NCI-H345 treated with DMSO at 0.1 percent for 48 hours (cell line): ENCODE measurements at regions not wholly inside any gene's neighbourhood (a gene's known extent, or its start where the extent isn't known, plus 50 kb on each side); places are given as distances from the start of the nearest gene placed in this dataset.
A peak's percentile ranks its signal among the peaks of the same experiment; 100 is the strongest.
"Not testable (repeated sequence)": the region's sequence is repeated elsewhere in the genome, so short reads cannot be mapped to it uniquely, and the experiment has no call there.

ENCODE experiments used
- DNase-seq: peaks from one replicate; lab custom pipeline; 2025; ENCODE audit not compliant: unreplicated experiment; lab: John Stamatoyannopoulos, UW

DNA sequence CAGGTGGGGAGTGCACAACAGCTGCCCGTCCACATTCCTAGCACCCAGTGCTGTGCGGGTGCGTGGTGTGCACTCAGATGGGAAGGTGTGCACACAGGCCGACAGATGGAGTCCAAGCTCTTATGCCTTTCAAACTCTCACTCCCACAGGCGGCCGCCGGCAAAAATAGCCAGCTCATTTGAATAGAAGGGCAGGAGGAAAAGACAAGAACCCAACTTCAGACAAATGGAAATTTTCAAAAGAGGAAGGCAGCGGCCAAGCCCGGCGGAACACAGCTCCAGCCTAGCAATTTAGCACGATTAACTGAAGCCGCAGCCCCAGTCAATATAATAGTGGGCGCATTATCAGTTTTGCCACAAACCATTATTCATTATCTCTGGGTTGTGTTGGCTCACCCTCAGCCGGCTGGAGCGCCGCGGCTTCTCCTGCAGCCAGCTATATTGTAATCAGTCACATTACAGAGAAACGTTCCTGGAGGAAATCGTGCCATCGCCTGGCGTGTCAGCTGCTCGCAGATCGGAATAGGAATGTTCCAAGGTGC, 103.9 kb upstream of the SEC14L1 start:
- DNase-seq = no peak

DNA sequence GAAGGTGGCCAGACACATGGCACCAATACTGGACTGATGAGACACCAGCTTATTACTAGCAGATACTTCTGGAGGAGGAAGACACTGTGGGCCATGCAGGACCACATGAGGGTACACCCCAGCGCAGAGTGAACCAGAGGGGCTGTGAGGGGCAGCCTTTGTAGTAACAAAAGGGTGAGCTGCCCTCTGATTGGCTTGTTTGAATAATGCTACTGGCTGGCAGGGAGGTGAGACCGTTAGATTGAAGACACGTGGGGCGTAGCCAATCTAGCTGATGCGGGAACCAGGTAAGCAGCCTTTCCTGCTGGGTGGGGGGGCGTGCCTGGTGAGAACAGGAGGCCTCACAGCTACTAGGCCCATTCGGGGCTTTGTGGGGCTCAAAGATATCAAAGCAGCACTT, 102.8 kb upstream of the SEC14L1 start:
- DNase-seq = no peak

DNA sequence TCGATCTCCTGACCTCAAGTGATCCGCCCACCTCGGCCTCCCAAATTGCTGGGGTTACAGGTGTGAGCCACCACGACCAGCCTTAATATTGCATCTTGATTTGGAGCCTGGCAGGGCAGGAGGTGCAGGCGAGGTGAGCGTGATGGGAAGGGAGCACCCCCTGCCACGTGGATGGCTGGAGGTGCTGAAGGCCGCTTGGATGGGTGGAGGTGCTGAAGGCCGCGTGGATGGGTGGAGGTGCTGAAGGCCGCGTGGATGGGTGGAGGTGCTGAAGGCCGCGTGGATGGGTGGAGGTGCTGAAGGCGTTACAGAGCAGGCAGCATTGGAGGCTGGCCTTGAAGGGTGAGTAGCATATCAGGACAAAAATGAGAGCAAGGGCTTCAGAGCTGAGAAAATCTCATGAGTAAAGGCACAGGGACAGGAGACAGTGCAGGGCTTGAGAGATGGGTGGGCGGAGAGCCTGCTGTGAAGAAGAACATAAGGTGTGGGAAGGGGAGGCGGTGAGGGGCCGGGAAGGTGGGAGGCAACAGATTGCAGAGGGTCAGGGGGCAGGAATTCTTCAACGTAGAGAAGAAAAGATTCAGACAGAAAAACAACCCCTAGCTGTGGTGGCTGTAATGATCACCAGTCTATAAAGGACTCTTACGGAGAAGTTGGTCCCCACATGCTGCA, 101.7 kb upstream of the SEC14L1 start:
- DNase-seq = no peak

DNA sequence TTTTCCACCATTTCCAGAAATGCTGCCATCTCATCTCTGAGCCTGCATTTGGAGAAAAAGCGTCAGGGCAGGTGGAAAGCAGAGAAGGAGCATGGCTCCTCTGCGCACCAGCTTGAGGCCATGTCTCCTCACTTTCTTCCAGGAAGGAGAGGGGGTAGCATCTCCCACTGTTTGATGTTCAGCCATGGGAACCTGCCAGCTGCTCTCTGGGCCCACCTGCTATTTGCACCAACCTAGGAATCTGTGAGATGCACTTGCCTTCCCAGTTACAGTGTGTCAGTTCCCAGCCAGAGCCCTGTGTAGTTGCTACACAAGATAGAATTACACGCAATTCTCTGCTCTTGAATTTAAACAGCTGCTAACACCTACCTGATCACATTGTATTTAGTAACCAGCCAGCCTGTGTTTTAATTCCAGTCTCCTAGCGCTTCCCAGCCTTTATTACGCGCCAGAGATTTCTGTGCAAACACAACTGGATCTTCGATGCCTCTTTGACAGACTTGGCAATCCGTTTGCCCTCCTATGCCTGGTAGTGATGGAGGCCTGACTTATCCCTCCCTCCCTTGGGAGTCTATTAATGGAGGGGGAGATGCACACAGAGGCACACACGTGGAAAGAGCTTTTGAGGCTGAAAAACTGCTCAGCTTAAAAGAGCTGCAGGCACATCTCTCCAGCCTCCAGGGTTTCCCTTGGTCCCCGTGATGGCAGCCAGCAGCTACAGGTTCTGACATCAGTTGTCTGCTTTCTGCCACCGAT, 98.1 kb upstream of the SEC14L1 start:
- peak; percentile 47 for DNase-seq

DNA sequence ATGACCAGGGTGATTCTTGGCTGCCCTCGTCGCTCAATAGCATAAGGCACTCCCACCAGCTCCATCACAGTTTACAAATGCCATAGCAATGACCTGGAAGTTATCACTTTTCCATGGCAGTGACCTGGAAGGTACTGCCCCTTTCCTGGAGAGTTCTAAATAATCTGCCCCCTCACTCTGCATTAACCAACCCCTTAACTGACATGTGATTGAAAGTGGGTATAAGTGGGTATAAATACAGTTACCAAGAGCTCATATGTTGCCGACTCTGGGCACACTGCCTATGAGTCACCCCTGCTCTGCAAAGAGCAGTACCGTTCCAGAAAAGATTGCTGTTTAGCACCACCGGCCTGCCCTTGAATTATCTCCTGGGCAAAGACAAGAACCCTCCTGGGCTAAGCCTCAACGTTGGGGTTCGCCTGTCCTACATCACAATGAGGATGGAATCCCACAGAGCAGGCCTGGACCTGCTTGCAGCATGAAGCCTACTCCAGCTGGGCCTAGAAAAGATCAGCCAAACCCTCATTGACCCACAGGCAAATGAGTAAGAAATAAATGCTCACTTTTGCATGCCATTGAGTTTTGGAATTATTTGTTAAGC, 95.2 kb upstream of the SEC14L1 start:
- no peak for DNase-seq

DNA sequence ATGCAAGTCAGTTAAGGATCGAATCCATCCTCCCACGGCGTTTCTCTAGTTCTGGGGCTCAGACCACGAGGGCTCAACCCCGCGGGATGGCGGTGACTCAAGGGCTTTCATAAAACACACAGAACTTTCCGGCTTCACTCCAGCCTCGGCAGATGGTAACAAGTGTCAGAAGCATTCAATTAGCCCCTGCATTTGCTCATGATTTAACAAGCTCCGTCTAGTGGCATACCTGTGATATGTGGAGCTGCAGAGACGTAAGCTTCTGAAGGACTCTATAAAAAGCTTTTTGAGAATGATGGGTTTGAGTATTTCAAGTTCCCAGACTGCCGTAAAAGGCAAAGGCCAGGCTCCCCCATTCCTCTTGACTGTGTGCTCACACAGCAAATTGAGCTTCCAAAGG, 91.3 kb upstream of the SEC14L1 start:
- peak; percentile 7 for DNase-seq

DNA sequence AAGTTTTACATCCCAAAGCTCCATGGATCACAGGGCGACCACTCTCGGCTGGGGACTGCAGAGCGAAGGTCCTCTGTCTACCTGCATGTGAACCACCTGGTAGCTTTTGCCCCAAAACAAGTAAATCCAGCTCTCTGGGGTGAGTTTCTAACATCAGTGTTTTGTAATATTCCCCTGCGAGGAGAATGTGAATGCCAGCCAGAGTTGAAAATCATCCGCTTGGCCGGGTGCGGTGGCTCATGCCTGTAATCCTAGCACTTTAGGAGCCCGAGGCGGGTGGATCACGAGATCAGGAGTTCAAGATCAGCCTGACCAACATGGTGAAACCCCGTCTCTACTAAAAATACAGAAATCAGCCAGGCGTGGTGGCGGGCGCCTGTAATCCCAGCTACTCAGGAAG, 89.9 kb upstream of the SEC14L1 start:
- not testable (repeated sequence) for DNase-seq

DNA sequence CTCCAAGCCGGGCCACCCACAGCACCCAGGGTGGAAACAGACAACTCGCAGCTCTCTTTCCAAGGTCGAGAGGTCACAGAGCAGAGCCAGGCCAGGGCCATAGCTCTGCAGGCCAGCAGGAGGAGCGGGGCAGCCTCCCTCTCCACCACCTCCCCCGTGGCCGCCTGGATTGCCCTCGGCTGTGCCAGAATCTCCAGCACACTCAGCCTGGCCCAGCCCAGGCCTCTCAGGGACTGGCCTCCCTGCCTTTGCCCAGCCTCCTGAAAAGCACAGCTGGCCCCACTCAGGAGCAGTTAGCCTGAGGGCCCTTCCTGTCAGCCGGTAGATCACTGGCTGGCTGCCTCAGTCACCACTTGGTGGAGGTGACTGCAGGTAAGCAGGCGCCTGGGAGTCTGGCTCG, 85.8 kb upstream of the SEC14L1 start:
- DNase-seq = peak; percentile 32

DNA sequence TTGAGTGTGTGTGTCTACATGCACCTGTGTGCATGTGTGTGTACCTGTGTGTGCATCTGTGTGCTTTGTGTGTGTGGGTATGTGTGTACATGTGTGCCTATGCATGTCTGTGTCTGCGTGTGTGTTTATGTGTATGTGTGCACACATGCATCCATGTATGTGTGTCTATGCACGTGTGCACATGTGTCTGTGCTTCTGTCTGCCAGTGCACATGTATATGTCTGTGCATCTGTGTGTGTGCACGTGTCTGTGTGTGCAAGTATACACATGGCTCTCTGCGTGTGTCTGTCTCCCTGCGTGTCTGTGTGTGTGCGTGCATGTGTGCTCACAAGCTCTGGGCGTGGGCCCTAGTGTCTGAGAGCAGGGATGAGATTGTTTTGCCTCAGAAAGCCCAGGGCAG, 85.3 kb upstream of the SEC14L1 start:
- no peak for DNase-seq

DNA sequence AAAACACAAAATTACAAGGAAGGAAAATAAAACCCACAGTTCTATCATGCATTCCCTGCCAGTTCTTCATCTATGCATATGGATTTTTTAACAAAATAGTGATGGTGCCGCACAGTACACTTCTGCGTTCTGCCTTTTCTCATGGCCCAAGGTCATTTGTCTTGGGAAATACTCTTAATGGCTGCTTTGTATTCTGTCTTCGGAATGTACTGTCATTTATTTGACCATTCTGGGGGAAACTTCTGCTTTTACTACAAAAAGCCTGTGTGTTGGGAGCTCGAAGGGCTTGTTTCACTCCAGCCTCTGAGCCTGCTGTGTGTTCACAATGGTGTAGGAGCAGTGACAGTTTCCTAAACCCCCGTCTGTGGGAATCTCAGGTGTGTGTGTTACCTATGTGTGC, 82.8 kb upstream of the SEC14L1 start:
- no peak for DNase-seq

DNA sequence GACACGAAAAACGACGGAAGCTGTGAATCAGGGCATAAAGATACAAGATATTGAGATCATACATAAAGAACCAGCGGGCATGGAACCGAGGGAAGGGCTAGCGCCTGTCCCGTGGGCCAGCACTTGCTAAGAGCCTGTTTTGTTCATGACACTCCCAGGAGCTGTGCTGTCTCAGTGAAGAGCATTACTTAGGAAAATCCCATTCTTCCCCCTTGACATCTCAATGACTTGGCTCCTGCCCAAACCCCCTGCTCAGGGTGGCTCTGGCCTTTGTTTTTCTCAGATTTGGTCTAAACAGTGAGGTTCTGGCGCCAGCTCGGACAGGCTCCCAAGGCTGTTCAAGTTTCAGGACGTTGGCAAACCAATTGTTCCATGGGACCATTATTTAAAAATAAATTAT, 79.1 kb upstream of the SEC14L1 start:
- peak; percentile 29 for DNase-seq

DNA sequence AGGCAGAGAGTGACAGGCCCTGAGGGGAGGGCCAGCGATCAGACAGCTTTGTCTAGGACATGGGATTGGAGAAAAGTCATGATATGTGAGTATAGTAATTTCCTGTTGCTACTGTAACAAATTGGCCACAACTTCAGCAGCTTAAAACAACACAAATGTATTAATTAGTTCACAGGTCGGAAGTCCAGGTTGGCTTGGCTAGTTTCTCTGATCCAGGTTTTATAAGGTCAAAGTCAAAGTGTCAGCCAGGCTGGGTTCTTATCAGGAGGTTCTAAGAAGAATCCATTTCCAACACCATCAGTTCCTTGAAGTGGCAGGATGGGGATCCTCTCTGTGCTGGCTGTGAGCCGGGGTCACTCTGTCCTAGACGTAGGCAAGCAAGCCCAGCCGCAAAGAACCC, 76.2 kb upstream of the SEC14L1 start:
- no peak for DNase-seq

DNA sequence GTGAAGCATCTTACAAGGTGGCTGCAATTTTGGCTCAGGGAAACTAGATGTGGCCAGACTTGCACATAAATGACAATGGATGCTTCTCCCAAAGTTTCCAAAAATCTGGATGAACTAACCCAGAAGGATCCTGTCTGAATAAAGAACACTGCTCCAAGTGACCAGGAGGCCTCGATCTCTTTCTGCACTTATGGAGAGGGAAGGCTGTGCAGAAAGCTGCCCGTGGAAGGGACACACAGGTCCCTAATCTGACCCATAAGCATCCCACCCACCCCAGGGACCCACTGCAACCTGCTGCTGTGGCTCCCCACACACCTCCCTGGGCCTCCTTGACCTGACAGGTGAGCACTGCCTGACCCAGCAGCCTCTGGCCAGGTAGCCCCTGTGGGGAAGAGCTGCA, 74.6 kb upstream of the SEC14L1 start:
- DNase-seq = no peak

DNA sequence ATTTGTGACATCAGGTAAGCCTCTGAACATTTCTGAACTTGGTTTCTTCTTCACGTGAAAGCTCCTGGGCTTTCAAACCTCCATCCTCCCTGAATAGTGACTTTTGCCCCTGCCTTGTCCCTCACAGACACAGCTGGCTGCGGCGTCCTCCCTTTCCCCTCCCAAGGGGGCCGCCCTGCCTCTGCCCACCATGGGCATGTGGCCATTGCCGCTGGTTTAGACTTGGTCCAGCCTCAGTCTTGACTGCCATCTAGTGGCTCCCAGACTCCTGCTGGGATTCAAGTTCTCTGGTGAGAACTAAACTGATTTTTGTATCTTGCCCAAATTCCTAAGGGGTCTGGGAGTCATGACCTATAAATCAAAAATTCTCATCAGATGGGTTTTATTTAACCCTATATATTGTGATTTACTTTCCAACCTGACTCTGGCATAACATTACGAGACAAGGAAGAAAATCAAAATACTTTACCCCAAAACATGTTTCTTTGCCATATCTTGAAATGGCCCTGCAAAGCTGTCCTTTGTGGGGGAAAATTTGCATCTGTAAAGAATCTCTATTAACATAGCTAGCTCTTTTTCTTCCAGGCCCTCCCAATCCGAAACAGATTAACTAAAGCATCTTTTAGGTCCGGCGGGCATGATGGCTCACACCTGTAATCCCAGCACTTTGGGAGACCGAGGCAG, 73.9 kb upstream of the SEC14L1 start:
- DNase-seq = peak; percentile 50

DNA sequence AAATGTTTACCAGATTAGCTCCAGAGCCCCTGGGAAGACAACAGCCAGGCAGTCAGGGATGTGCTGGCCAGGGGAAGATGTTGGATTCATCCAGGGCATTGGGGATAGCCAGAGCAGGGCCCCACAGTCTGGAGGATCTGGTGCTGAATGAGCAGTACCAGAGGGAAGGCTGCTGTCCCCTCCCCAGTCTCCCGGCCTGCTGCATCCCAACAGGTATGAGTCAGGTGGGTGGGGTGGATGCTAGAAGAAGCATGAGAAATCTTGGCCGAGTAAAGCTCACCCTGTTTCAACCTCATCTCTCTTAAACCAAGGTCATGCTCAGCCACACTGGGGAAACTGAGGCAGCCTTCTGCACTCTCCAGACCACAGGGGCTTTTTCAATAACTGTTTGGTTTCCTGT, 71.9 kb upstream of the SEC14L1 start:
- DNase-seq = no peak

DNA sequence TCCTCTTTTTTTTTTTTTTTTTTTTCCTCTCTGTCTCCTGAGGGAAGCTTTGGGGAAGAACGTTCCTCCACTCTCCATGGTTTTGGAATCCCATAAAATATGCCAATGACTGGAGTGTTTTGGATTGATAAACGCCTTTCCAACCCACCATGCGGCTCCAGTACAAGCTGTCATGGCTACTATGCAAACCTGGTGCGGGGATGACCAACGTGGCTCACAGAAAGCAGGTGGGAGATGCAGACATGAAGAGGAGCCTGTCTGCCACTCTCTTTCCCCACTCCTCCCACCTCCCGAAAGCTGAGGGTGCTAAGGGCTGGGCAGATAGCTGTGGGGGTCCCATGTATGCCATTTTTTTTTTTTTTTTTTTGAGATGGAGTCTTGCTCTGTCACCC, 69.9 kb upstream of the SEC14L1 start:
- no peak for DNase-seq

DNA sequence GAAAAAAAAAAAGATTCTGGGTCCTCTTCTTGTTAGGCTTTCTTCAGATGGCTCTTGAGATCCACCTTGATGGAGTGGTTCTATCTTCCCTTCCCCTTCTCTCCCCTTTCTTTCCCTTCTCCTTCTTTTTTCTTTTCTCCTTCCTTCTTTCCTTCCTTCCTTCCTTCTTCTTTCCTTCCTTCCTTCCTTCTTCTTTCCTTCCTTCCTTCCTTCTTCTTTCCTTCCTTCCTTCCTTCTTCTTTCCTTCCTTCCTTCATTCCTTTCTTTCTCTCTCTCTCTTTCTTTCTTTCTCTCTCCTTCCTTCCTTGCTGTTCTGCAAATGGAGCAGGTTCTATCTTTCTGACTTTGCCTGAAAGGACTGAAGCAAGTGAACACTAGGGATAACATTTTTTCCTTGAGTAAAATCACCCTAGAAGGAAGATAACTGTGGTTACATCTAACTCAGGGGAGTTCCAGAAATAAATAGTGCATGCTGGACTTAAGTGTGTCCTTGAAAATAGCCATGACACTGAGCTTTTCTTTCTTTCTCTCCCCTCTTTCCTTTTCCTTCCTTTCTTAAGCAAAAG, 68.8 kb upstream of the SEC14L1 start:
- DNase-seq = no peak

DNA sequence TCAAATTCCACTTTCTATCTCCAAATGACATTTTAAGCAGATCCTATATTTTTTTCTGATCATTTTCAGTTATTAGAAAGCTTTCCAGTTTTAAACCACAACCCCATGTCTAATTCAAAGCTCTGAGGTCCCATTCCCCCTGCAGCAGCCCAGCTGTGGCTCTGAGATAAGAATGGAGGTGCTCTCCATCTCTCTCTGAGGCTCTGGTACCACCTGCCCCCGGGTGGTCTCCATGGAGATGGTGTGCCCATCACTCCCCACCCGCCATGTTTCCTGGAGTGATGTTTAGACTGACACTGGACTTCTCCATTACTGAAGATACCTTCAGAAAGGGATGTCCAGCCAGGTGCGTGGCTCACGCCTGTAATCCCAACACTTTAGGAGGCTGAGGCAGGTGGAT, 68.1 kb upstream of the SEC14L1 start:
- no peak for DNase-seq

DNA sequence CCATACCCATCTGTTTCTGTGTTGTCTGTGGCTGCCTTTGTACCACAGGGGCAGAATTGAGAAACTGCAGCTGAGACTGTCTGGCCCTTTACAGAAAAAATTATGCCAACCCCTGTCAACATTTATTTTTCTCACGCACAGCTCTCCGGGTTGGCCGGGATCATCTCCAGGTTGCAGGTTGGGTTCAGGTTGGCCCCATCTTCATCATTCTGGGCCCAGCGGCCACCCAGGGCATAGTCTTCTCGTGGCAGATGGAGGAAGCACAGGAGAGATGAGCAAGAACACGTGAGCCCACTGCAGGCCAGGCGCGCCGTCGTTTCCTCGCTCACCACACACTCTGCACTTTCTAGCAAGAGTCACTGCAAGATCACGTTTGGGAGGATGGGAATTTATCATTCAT, 66.1 kb upstream of the SEC14L1 start:
- no peak for DNase-seq

DNA sequence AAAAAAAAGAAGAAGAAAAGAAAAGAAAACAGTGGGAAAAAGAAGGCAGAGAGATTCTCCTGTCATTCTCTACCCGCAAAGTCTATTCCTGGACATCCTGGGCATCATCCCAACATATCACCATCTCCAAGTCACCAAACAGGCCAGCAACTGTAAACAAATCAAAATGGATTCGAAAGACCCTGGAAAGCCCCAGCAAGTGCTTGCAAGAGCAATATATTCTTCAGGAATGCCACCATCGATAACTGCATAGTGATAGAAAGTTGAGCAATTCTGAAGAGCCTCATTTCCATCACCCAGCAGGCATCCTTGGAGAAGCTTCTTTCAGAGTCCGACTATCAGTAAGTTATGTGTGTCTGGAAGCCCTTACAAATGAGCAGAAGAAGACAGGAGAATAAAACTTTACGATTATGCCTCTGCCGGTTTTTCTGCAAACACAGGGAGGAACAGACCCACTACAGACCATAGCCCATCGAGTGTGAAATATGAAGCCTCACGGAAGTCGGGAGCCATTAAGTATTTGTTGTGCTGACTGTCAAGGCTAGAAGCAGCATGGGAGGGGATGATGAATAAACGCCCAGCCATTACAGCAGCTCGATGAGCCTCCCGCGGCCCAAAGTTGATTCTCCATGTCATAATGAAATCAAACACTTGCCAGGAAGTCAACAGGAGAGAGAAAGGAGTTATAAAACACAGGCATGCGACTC, 64.5 kb upstream of the SEC14L1 start:
- peak; percentile 90 for DNase-seq

DNA sequence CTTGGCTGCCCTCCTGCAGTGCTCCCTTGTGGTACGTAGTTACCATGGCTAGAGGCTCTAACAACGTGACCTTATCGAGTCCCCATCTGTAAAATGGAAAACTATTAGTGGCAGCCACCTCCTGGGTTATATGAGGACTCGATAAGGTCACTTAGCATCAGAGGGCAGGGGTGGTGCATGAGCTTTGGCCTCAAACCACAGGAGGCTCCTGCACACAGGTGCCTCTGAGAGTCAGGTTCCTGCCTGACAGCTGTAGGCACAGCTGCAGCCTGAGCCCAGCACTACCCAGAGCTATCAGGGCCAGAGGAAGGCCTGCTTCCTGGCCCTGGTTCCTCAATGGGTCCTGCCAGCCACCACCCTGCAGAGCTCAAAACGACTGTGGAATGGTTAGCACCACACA, 57.2 kb upstream of the SEC14L1 start:
- no peak for DNase-seq
